ENCODE measurements at regions not wholly inside any gene's neighbourhood (a gene's known extent, or its start where the extent isn't known, plus 50 kb on each side); places are given as distances from the start of the nearest gene placed in this dataset.
A peak's percentile ranks its signal among the peaks of the same experiment; 100 is the strongest.

GRCh38 chr6:144474290-144474689 lies 189.2 kb downstream of the UTRN start:
- no peak overlapping the region for H3K27ac ChIP-seq
- TF ChIP-seq, protein P1, sequence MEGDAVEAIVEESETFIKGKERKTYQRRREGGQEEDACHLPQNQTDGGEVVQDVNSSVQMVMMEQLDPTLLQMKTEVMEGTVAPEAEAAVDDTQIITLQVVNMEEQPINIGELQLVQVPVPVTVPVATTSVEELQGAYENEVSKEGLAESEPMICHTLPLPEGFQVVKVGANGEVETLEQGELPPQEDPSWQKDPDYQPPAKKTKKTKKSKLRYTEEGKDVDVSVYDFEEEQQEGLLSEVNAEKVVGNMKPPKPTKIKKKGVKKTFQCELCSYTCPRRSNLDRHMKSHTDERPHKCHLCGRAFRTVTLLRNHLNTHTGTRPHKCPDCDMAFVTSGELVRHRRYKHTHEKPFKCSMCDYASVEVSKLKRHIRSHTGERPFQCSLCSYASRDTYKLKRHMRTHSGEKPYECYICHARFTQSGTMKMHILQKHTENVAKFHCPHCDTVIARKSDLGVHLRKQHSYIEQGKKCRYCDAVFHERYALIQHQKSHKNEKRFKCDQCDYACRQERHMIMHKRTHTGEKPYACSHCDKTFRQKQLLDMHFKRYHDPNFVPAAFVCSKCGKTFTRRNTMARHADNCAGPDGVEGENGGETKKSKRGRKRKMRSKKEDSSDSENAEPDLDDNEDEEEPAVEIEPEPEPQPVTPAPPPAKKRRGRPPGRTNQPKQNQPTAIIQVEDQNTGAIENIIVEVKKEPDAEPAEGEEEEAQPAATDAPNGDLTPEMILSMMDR (conservative IDR thresholded peaks at IDR 0.05), result no peak

DNA sequence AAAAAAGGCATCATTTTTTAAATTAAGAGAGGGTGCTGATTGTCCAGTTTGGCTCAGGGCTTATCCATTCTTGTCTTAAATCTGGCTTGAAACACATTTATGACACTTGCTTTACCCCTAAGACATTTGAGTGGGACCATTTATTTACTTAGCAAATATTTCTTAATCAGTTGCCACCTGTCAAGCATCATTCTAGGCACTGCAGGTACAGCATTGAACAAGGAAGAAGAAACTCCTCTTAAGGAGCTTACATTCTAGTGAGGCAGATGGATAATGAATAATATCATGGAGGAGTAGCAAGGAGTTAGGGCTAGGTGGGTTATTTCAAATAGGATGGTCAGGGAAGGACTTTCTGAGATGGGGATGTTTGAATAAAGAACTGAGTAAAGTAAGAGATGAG lies 189.8 kb downstream of the UTRN start:
- TF ChIP-seq, protein P1 (conservative IDR thresholded peaks at IDR 0.05), result no peak
- H3K27ac ChIP-seq, result no peak overlapping the region

- TF ChIP-seq, protein P1 (conservative IDR thresholded peaks at IDR 0.05), result no peak
Measured at GRCh38 chr6:144475411-144475810, 190.3 kb downstream of the UTRN start.

DNA sequence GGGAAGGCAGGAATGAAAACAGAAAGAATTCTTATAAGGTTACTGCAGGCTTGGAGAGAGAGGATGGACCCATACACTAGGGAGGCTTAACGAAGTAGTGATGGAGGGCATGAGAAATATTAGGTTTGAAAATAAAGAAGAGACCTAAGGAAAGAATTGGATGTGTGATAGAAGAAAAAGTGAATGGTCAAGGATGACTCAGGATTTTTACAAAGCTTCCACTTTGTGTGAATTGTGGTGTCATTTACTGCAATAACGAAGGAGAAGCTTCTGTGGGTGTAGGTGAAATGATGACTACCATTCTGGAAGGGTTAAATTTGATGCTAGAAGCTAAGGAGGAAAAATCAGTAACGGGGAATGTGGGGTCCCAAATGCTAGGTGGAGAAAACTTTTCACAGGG lies 191.2 kb downstream of the UTRN start:
- TF ChIP-seq, protein P1 (conservative IDR thresholded peaks at IDR 0.05), result no peak
- H3K27ac ChIP-seq, result no peak overlapping the region

More at GRCh38 chr6:144475411-144475810, 190.3 kb downstream of the UTRN start:
- no peak overlapping the region for H3K27ac ChIP-seq

DNA sequence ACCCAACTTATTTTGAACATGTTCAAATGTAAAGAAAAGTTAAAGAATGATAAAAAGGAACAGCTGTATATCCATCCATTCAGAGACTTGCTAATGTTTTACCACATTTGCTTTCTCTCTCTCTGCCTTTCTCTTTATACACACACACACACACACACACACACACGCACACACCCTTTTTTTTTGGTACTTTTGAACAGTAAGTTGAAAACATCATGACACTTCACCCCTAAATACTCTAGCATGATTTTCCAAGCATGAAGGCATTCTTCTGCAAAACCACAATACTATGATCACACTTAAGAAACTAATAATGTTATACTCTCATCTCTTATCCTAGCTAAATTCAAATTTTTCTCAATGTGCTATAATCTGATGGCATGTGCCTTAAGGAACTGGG lies 192.3 kb downstream of the UTRN start:
- TF ChIP-seq, protein P1 (conservative IDR thresholded peaks at IDR 0.05), result no peak
- H3K27ac ChIP-seq, result no peak overlapping the region

- peak overlapping the region; percentile 24; the same call in 1 of the 2 replicates for H3K27ac ChIP-seq
- TF ChIP-seq, protein P1 (conservative IDR thresholded peaks at IDR 0.05), result no peak
Measured at GRCh38 chr6:144477856-144478255, 192.7 kb downstream of the UTRN start.

DNA sequence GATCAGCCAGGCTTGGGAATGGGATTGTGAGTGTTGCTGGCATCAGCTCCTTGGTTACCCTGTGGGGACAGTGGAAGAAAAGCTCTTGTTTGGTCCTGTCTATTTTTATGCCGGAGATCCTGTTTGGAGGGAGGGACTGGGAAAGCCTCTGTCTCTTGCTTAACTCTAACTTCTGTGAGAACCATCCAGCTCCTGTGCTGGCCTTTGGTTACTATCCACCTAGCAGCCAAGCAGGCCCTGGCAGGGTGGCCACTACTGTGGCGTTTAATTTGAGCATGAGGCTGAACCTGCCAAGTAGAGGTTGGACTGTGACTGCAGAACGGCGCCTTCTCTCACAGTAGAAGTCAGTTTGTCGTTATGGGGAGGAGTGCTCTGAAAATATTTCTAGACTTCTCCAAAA lies 193.3 kb downstream of the UTRN start:
- TF ChIP-seq, protein P1 (conservative IDR thresholded peaks at IDR 0.05), result no peak
- H3K27ac ChIP-seq, result peak overlapping the region; percentile 24; the same call in 1 of the 2 replicates

All from VCaP (cell line).